Spinal cord (tissue), 9 donors: ENCODE measurements at regions not wholly inside any gene's neighbourhood (a gene's known extent, or its start where the extent isn't known, plus 50 kb on each side); places are given as distances from the start of the nearest gene placed in this dataset.

ENCODE experiments used
- DNase-seq, 6 donors: peaks; one replicate each; pipeline versions ENCODE4 v3.0.0 to v3.0.0-alpha.2; 2013 to 2015; ENCODE audit warnings: low spot score in 6 of 6, low read depth in 4 of 6
- H3K27ac ChIP-seq: one replicate; pipeline ENCODE4 v1.5.1; 2013; ENCODE audit warnings: low read depth, low read length, control low read depth
- H3K27me3 ChIP-seq: one replicate; pipeline ENCODE4 v1.6.1; 2013; ENCODE audit warnings: low read length; ENCODE audit not compliant: control insufficient read depth, insufficient read depth
- H3K36me3 ChIP-seq: one replicate; pipeline ENCODE4 v1.6.1; 2013; ENCODE audit warnings: low read length; ENCODE audit not compliant: control insufficient read depth, insufficient read depth
- H3K4me1 ChIP-seq: one replicate; pipeline ENCODE4 v1.6.1; 2013; ENCODE audit warnings: low read length; ENCODE audit not compliant: control insufficient read depth, insufficient read depth
- H3K4me3 ChIP-seq: one replicate; pipeline ENCODE4 v1.5.1; 2013; ENCODE audit warnings: low read depth, low read length, control low read depth
- H3K9me3 ChIP-seq: one replicate; pipeline ENCODE4 v1.6.1; 2013; ENCODE audit warnings: low read length; ENCODE audit not compliant: control insufficient read depth, insufficient read depth
- WGBS: methylation state at CpG from one replicate; pipeline ENCODE4 v1.1.5; 2013; ENCODE audit warnings: missing lambda C conversion rate; ENCODE audit not compliant: insufficient coverage; 5-methylcytosine and 5-hydroxymethylcytosine counted together
- donor health status: healthy.

GRCh38 chr3:66572938-66573710 lies 72.3 kb upstream of the LRIG1 start:
- Histone ChIP-seq H3K36me3 (no peaks in the 10 kb centered on the region), H3K9me3 (no peaks in the 10 kb centered on the region), H3K27me3 (no peaks in the 10 kb centered on the region), H3K4me3 (no peak overlapping the region), H3K4me1 (no peaks in the 10 kb centered on the region), H3K27ac (no peak overlapping the region)
- 69% methylated on average over 14 of the region's 14 CpGs for WGBS
- no peak for DNase-seq

GRCh38 chr3:66574091-66574490 lies 73.3 kb upstream of the LRIG1 start:
- no CpG with 5 or more reads among the region's 2 CpGs for whole genome bisulfite sequencing
- Histone ChIP-seq H3K4me1 (no peaks in the 10 kb centered on the region), H3K36me3 (no peaks in the 10 kb centered on the region), H3K27me3 (no peaks in the 10 kb centered on the region), H3K9me3 (peaks cover 1% of the 10 kb centered on the region), H3K4me3 (no peak overlapping the region), H3K27ac (no peak overlapping the region)
- DNase-seq: no peak

- Histone ChIP-seq H3K27me3 (no peaks in the 10 kb centered on the region), H3K9me3 (peaks cover 3% of the 10 kb centered on the region), H3K4me3 (no peak overlapping the region), H3K4me1 (peaks cover 4% of the 10 kb centered on the region), H3K27ac (no peak overlapping the region), H3K36me3 (no peaks in the 10 kb centered on the region)
- DNase-seq: peak in 1 of 6 donors; percentile 58
- 40% methylated on average over 1 of the region's 7 CpGs for WGBS
These were observed 76.8 kb upstream of the LRIG1 start for GRCh38 chr3:66577426-66578203.

DNA sequence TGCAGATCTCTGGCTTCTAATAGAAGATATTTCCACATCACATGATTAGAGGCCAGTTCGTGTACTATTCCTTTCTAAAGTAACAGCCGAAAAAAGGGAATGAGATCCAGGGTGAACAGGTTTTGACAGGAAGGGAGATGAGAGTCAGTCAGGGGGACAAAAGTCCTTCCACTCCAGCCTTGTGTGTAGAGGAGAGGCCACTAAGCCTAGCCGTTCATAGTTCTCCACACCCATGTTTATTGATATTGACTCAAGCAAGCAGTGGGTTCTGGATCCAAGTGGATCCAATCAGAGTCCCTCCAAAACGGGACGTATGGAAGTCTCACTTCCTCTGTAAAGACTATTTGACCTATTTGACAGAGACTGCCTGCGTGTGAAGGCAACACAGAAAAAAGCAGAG lies 80.4 kb upstream of the LRIG1 start:
- Histone ChIP-seq H3K27me3 (no peaks in the 10 kb centered on the region), H3K4me3 (no peak overlapping the region), H3K4me1 (peaks cover 8% of the 10 kb centered on the region), H3K36me3 (no peaks in the 10 kb centered on the region), H3K27ac (no peak overlapping the region), H3K9me3 (peaks cover 3% of the 10 kb centered on the region)
- 93% methylated on average over 2 of the region's 6 CpGs for WGBS
- DNase-seq: no peak

GRCh38 chr3:66582721-66583423 lies 82.0 kb upstream of the LRIG1 start:
- DNase-seq: no peak
- Histone ChIP-seq H3K9me3 (peaks cover 3% of the 10 kb centered on the region), H3K27me3 (no peaks in the 10 kb centered on the region), H3K4me1 (peaks cover 8% of the 10 kb centered on the region), H3K27ac (no peak overlapping the region), H3K36me3 (no peaks in the 10 kb centered on the region), H3K4me3 (no peak overlapping the region)
- 83% methylated on average over 21 of the region's 24 CpGs for WGBS

- H3K9me3 ChIP-seq: peaks cover 3% of the 10 kb centered on the region
- H3K4me1 ChIP-seq: peaks cover 8% of the 10 kb centered on the region
- no peaks in the 10 kb centered on the region for H3K36me3 ChIP-seq
- WGBS: 100% methylated on average over 1 of the region's 4 CpGs
- no peak for DNase-seq
- no peak overlapping the region for H3K4me3 ChIP-seq
- no peaks in the 10 kb centered on the region for H3K27me3 ChIP-seq
- no peak overlapping the region for H3K27ac ChIP-seq
These were observed 82.7 kb upstream of the LRIG1 start for GRCh38 chr3:66583424-66584040.

- Histone ChIP-seq H3K36me3 (no peaks in the 10 kb centered on the region), H3K27ac (no peak overlapping the region), H3K27me3 (no peaks in the 10 kb centered on the region), H3K4me1 (peaks cover 8% of the 10 kb centered on the region), H3K9me3 (no peaks in the 10 kb centered on the region), H3K4me3 (no peak overlapping the region)
- no peak for DNase-seq
- WGBS: 88% methylated on average over 1 of the region's 1 CpG
These were observed 84.8 kb upstream of the LRIG1 start for GRCh38 chr3:66585520-66586095.

DNA sequence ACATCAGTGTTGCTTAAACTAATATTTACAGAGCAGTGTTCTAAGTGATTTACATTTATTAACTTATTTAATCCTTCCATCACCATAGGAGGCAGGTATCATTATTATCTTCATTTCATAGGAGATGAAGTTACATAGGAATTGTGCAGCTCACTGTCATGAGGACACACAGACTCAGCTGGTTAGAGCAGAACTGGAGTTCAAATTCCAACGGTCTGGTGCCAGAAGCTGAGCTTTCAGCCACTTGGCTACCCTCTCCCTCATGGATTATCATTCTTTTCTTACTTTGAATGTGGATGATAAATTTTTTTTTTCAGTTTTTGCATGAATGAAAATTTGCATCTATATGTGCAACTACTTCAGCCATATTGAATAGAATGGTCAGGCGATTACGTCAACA lies 86.0 kb upstream of the LRIG1 start:
- no peaks in the 10 kb centered on the region for H3K36me3 ChIP-seq
- H3K27ac ChIP-seq: no peak overlapping the region
- H3K27me3 ChIP-seq: no peaks in the 10 kb centered on the region
- no peak for DNase-seq
- H3K4me3 ChIP-seq: no peak overlapping the region
- no CpG with 5 or more reads among the region's 3 CpGs for WGBS
- no peaks in the 10 kb centered on the region for H3K9me3 ChIP-seq
- H3K4me1 ChIP-seq: peaks cover 8% of the 10 kb centered on the region

GRCh38 chr3:66588340-66588847 lies 87.6 kb upstream of the LRIG1 start:
- WGBS: 100% methylated on average over 3 of the region's 3 CpGs
- peaks cover 9% of the 10 kb centered on the region for H3K4me1 ChIP-seq
- no peak overlapping the region for H3K4me3 ChIP-seq
- no peak overlapping the region for H3K27ac ChIP-seq
- no peak for DNase-seq
- no peaks in the 10 kb centered on the region for H3K36me3 ChIP-seq
- no peaks in the 10 kb centered on the region for H3K27me3 ChIP-seq
- H3K9me3 ChIP-seq: no peaks in the 10 kb centered on the region
